Putamen (tissue), 1 donor: ENCODE measurements at regions not wholly inside any gene's neighbourhood (a gene's known extent, or its start where the extent isn't known, plus 50 kb on each side); places are given as distances from the start of the nearest gene placed in this dataset.
"Not testable (repeated sequence)": the region's sequence is repeated elsewhere in the genome, so short reads cannot be mapped to it uniquely, and the experiment has no call there.

Source experiments
- DNase-seq: peaks from one replicate; pipeline ENCODE4 v3.0.0-alpha.2; 2016; ENCODE audit warnings: low spot score

- no peak for DNase-seq
Observed at GRCh38 chr4:3365326-3365725, 72.5 kb downstream of the RGS12 start.

- no peak for DNase-seq
Observed at GRCh38 chr4:3365871-3366842, 73.3 kb downstream of the RGS12 start.

GRCh38 chr4:3366893-3367775, 74.3 kb downstream of the RGS12 start:
- no peak for DNase-seq

GRCh38 chr4:3367866-3368265, 73.9 kb upstream of the HGFAC start:
- DNase-seq: no peak

GRCh38 chr4:3368334-3368733, 73.4 kb upstream of the HGFAC start:
- no peak for DNase-seq

GRCh38 chr4:3368841-3369760, 72.7 kb upstream of the HGFAC start:
- DNase-seq: no peak

DNA sequence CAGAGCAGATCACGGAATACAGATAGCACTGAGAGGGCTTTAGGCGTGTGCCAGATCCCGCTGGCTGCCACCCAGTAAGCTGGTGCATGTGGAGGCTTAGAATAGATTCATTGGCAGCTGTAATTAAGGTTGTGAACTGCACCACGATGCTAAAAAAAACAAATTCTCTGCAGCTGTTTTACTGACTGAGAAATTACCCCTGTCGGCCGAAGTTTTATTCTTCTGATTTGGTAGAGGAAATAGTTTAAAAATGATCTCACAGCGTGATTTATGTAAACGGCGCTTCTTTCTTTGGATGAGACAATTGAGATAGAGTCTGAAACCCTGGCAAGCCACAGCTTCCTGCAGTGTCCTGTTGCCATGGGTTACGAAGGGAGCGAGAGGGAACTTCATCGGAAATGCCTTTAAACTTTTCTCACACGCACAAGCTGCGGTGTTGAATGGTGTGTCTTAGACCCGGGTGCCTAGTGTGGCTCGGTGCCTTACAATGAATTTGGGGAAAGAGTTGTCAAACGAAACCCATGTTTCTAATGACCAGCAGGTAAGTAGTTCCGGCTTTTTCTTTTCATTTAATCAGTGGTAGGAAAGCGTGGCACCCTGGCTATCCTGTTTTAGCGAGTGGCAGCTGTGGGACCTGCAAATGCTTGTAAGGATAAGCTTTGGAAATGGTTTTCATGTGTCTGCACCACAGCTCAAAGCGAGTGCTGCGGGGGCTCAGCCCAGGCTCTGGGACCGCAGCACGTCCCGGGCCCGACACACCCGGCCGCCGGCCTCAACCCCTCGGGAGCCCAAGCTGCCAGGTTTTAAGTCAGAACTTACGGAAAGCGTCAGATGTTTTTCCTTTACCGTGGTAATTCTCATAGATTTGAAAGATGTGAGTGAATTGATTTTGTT, 71.7 kb upstream of the HGFAC start:
- DNase-seq: no peak

- DNase-seq: no peak
Observed at GRCh38 chr4:3371033-3372001, 70.5 kb upstream of the HGFAC start.

DNA sequence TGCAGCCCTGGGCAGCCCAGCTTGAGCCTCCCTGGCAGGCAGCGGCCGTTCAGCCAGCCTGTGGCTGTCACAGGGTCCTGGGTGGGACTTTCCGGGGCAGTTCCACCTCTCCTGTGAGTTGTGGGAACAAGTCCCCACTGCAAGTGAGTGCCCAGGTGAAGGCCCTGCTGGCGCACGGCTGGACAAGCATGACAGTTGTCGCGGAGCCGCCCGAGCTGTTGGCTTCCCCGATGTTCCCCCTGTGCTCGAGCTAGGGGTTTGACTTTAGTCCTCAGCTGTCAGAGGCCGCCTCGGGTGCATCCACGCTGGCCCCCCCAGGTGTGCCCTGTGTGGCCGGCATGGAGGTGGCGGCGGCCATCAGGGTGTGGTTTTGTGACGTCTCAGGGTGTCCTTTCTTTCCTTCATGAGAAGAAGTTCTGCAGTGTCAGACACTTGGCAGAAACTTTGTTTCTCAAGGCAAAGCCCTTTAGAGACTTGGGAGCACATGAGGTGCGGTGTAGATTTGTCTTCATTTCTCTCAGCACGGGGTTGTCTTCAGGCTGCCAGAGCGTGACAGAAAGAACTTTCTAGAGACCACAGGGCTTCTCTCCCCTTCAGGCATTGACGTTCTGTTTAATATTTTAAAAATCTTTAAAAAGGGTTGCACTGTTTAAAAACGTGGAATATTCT, 69.4 kb upstream of the HGFAC start:
- no peak for DNase-seq

GRCh38 chr4:3372933-3373465, 68.8 kb upstream of the HGFAC start:
- no peak for DNase-seq

GRCh38 chr4:3373468-3373867, 68.3 kb upstream of the HGFAC start:
- no peak for DNase-seq

DNA sequence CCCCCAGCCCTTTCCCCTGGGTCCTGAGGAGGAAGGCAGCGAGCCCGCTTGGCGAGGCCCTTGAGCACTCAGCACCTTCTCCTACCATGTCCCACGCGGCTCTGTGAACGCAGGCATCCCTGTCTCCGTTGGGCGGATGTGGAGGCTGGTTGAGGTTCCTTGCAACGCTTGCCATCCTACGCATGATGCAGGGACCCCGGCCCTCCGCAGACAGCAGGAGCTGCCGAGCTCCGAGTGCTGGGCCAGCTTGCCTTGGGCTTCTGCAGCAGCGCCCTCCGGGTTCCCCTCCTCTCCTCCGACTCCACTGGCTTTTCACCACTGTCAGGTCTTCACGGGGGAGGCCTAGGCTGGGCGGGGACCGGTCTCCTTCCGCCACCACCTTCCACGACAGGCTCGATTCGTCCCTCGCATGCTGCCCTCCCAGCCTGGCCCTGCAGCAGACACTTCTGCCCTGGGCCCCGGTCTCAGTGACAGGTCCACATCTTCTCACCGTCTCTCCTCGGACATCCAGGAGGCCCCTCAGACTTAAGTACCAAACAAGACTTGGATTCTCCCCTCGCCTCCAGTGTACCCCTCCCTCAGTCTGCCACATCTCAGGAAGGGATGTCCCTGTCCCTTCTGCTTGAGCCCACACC, 67.6 kb upstream of the HGFAC start:
- no peak for DNase-seq

DNA sequence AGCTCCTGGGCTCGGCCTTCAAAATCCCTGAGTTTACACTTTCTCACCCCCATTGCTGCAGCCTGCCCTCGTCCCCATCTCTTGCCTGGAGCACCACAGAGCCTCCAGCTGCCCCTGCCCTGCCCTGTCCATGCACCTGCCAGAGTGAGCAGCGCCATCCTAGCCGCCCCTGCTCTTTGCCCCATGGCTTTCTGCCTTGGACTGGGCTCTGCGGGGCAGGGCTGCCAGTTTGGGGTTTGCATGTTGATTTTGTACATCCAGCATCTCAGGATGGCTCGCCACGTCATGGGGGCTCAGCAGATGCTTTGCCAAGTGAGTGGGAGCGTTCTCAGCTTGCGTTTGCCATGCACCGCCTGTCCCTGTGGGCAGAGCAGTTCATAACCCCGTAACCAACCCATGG, 67.1 kb upstream of the HGFAC start:
- no peak for DNase-seq

DNA sequence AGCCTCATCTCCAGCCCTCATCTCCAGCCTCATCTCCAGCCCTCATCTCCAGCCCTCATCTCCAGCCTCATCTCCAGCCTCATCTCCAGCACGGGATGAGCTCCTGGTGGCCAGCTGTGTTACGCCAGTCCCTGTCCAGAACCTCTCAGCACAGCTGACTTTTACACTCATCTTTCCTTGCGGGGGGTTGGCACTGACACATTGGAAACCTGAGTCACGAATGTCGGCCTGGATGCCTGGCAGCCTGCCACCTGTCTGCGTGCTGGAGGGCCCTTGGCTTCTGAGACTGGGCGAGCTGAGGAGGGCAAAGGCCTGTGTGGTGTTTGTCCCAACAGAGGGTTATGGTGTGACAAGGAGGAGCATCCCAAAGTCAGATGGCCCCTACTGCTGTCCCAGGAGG, 66.1 kb upstream of the HGFAC start:
- DNase-seq: no peak

- DNase-seq: no peak
Observed at GRCh38 chr4:3376266-3376665, 65.5 kb upstream of the HGFAC start.

DNA sequence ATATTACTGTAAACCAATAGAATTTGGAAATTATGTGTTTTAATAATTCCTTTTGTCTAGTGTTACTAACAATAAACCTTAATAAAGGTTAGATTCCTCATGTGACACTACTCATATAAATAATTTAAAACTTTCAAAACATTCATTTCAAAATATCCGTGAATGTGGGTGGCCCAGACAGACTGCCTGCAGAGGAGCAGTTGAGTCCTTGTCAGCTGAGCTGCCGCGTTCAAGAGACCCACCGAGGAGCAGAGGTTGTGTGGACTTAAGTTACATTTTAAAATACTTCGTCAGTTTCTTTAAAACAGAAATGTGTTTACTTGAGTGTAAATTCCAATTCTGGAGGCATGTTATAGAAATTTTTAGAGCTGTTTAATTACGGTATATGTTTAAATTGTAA, 64.2 kb upstream of the HGFAC start:
- DNase-seq: no peak

DNA sequence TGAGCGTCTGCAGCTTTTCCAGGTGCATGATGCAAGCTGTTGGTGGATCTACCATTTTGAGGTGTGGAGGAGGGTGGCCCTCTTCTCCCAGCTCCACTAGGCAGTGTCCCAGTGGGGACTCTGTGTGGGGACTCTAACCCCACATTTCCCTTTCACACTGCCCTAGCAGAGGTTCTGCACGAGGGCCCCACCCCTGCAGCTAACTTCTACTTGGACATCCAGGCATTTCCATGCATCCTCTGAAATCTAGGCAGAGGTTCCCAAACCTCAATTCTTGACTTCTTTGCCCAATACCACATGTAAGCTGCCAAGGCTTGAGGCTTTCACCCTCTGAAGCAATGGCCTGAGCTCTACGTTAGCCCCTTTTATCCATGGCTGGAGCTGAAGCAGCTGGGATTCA, 61.4 kb upstream of the HGFAC start:
- DNase-seq: not testable (repeated sequence)

DNA sequence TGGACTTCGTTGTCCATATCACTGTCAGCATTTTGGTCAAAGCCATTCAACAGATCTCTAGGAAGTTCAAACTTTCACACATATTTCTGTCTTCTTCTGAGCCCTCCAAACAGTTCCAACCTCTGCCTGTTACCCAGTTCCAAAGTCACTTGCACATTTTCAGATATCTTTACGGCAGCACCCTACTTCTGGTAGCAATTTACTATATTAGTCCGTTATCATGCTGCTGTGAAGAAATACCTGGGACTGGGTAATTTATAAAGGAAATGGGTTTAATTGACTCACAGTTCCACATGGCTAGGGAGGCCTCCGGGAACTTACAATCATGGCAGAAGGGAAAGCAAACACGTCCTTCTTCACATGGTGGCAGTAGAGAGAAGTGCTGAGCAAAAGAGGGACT, 60.6 kb upstream of the HGFAC start:
- DNase-seq: not testable (repeated sequence)
